Glutamatergic neuron (in vitro differentiated cells): ENCODE measurements at regions not wholly inside any gene's neighbourhood (a gene's known extent, or its start where the extent isn't known, plus 50 kb on each side); places are given as distances from the start of the nearest gene placed in this dataset.

ENCODE experiments used
- DNase-seq: peaks from one replicate; pipeline ENCODE4 v3.0.0; 2022
- H3K27ac Mint-ChIP-seq: one replicate; pipeline ENCODE4 v1.8.0; 2020; ENCODE audit warnings: mild to moderate bottlenecking, mixed read lengths, inconsistent platforms; ENCODE audit not compliant: unreplicated experiment
- H3K27me3 Mint-ChIP-seq: one replicate; pipeline ENCODE4 v1.8.0; 2020; ENCODE audit warnings: mild to moderate bottlenecking, moderate library complexity, mixed read lengths, inconsistent platforms; ENCODE audit not compliant: unreplicated experiment
- H3K36me3 Mint-ChIP-seq: one replicate; pipeline ENCODE4 v1.8.0; 2020; ENCODE audit warnings: mild to moderate bottlenecking, mixed read lengths, inconsistent platforms; ENCODE audit not compliant: unreplicated experiment
- H3K4me1 Mint-ChIP-seq: one replicate; pipeline ENCODE4 v1.8.0; 2020; ENCODE audit warnings: mild to moderate bottlenecking, low read depth, mixed read lengths, inconsistent platforms; ENCODE audit not compliant: unreplicated experiment
- H3K4me3 Mint-ChIP-seq: one replicate; pipeline ENCODE4 v1.8.0; 2020; ENCODE audit warnings: mild to moderate bottlenecking, mixed read lengths, inconsistent platforms; ENCODE audit not compliant: unreplicated experiment
- H3K9me3 Mint-ChIP-seq: one replicate; pipeline ENCODE4 v1.8.0; 2020; ENCODE audit warnings: mild to moderate bottlenecking, moderate library complexity, mixed read lengths, inconsistent platforms; ENCODE audit not compliant: unreplicated experiment
- CTCF ChIP-seq: fragments of 200-600 bp; sonication (generic); IDR thresholded peaks from one replicate; pipeline ENCODE4 v1.5.0; 2021; ENCODE audit not compliant: partially characterized antibody, unreplicated experiment

GRCh38 chr4:42347076-42347475 is 50.2 kb upstream of the SHISA3 start:
- no peak for DNase-seq
- Mint-ChIP-seq H3K4me1 (no peaks in the 10 kb centered on the region), H3K27ac (no peak overlapping the region), H3K36me3 (no peaks in the 10 kb centered on the region), H3K4me3 (no peak overlapping the region), H3K9me3 (no peaks in the 10 kb centered on the region), H3K27me3 (no peaks in the 10 kb centered on the region)
- no peak for TF ChIP-seq CTCF
